Mesenchymal stem cell (in vitro differentiated cells and primary cell): ENCODE measurements at regions not wholly inside any gene's neighbourhood (a gene's known extent, or its start where the extent isn't known, plus 50 kb on each side); places are given as distances from the start of the nearest gene placed in this dataset.
A peak's percentile ranks its signal among the peaks of the same experiment; 100 is the strongest.

Experiments used
- DNase-seq: peaks from one replicate; pipeline ENCODE4 v3.0.0-alpha.2; 2013
- H2AFZ ChIP-seq: one replicate; pipeline ENCODE4 v1.6.1; 2013; ENCODE audit warnings: low read depth, mild to moderate bottlenecking, control low read depth, inconsistent platforms, low read length, moderate library complexity
- H2AK5ac ChIP-seq: 2 replicates; pipeline ENCODE4 v1.6.1; 2013; ENCODE audit warnings: low read length, moderate library complexity, mild to moderate bottlenecking, inconsistent platforms; ENCODE audit not compliant: severe bottlenecking
- H2BK120ac ChIP-seq: one replicate; pipeline ENCODE4 v1.6.1; 2013; ENCODE audit warnings: low read depth, mild to moderate bottlenecking, inconsistent platforms, low read length, moderate library complexity
- H2BK12ac ChIP-seq, 2 experiments: one replicate each; pipeline ENCODE4 v1.6.1; 2013; ENCODE audit warnings: inconsistent platforms in 2 of 2, low read length in 2 of 2, mild to moderate bottlenecking in 2 of 2, moderate library complexity in 2 of 2, control low read depth in 1 of 2
- H2BK15ac ChIP-seq: one replicate; pipeline ENCODE4 v1.6.1; 2013; ENCODE audit warnings: mild to moderate bottlenecking, low read depth, inconsistent platforms; ENCODE audit not compliant: poor library complexity, severe bottlenecking
- H2BK5ac ChIP-seq: 2 replicates; pipeline ENCODE4 v1.6.1; 2013; ENCODE audit warnings: low read depth, mild to moderate bottlenecking, low read length, control low read depth, inconsistent platforms; ENCODE audit not compliant: poor library complexity, severe bottlenecking
- H3K14ac ChIP-seq, 2 experiments: one replicate each; pipeline ENCODE4 v1.6.1; 2013; ENCODE audit warnings: inconsistent platforms in 2 of 2, low read length in 2 of 2, control low read depth in 1 of 2, mild to moderate bottlenecking in 1 of 2, moderate library complexity in 1 of 2
- H3K18ac ChIP-seq, 2 experiments: one replicate each; pipeline ENCODE4 v1.6.1; 2013; ENCODE audit warnings: inconsistent platforms in 2 of 2, low read length in 2 of 2, control low read depth in 1 of 2, low read depth in 1 of 2, mild to moderate bottlenecking in 1 of 2
- H3K23ac ChIP-seq, 2 experiments: one replicate each; pipeline ENCODE4 v1.6.1; 2013; ENCODE audit warnings: inconsistent platforms in 2 of 2, low read length in 2 of 2, mild to moderate bottlenecking in 2 of 2, moderate library complexity in 2 of 2, control low read depth in 1 of 2
- H3K27ac ChIP-seq: 2 replicates; pipeline ENCODE4 v1.5.1; 2013; ENCODE audit warnings: mild to moderate bottlenecking, moderate library complexity, low read length, control low read depth, inconsistent platforms; ENCODE audit not compliant: poor library complexity, severe bottlenecking
- H3K27me3 ChIP-seq, 2 experiments: 2 replicates each; pipeline versions ENCODE4 v1.6.1 to v1.7.0; 2013; ENCODE audit warnings: low read length in 2 of 2, mild to moderate bottlenecking in 2 of 2, moderate library complexity in 2 of 2, control low read depth in 1 of 2, inconsistent platforms in 1 of 2; ENCODE audit not compliant: control insufficient read depth in 1 of 2, insufficient read depth in 1 of 2
- H3K36me3 ChIP-seq, 2 experiments: 2 replicates each; pipeline versions ENCODE4 v1.6.1 to v1.7.0; 2013; ENCODE audit warnings: low read length in 2 of 2, control low read depth in 1 of 2, inconsistent platforms in 1 of 2, low read depth in 1 of 2, mild to moderate bottlenecking in 1 of 2; ENCODE audit not compliant: insufficient read depth in 2 of 2, control insufficient read depth in 1 of 2
- H3K4ac ChIP-seq, 2 experiments: one replicate each; pipeline ENCODE4 v1.6.1; 2013; ENCODE audit warnings: inconsistent platforms in 2 of 2, low read length in 2 of 2, mild to moderate bottlenecking in 2 of 2, moderate library complexity in 2 of 2, control low read depth in 1 of 2, low read depth in 1 of 2
- H3K4me1 ChIP-seq: 2 replicates; pipeline ENCODE4 v1.6.1; 2013; ENCODE audit warnings: low read depth, low read length, control low read depth; ENCODE audit not compliant: control insufficient read depth, insufficient read depth
- H3K4me2 ChIP-seq: 2 replicates; pipeline ENCODE4 v1.6.1; 2013; ENCODE audit warnings: low read length, mild to moderate bottlenecking, inconsistent platforms; ENCODE audit not compliant: poor library complexity, severe bottlenecking
- H3K4me3 ChIP-seq, 2 experiments: 2 replicates each; pipeline versions ENCODE4 v1.5.1 to v1.7.0; 2013; ENCODE audit warnings: low read length in 2 of 2, mild to moderate bottlenecking in 2 of 2, control low read depth in 1 of 2, low read depth in 1 of 2; ENCODE audit not compliant: insufficient read depth in 1 of 2
- H3K79me1 ChIP-seq: replicated peaks from 2 replicates; pipeline ENCODE4 v1.6.1; 2013; ENCODE audit warnings: mild to moderate bottlenecking, control low read depth, low read length, inconsistent platforms; ENCODE audit not compliant: poor library complexity, severe bottlenecking
- H3K9ac ChIP-seq: 2 replicates; pipeline ENCODE4 v1.7.0; 2013; ENCODE audit warnings: mild to moderate bottlenecking, low read length, moderate library complexity
- H3K9me3 ChIP-seq: 2 replicates; pipeline ENCODE4 v1.7.0; 2013; ENCODE audit warnings: mild to moderate bottlenecking, low read length; ENCODE audit not compliant: control insufficient read depth
- H4K8ac ChIP-seq: one replicate; pipeline ENCODE4 v1.6.1; 2013; ENCODE audit warnings: inconsistent platforms, mild to moderate bottlenecking, low read length, moderate library complexity
- H4K91ac ChIP-seq: one replicate; pipeline ENCODE4 v1.6.1; 2013; ENCODE audit warnings: mild to moderate bottlenecking, low read length, inconsistent platforms
- WGBS: methylation state at CpG from one replicate; pipeline ENCODE4 v1.1.7; 2013; ENCODE audit warnings: mixed read lengths; 5-methylcytosine and 5-hydroxymethylcytosine counted together

GRCh38 chr19:13600802-13601201 is 94.5 kb upstream of the CACNA1A start:
- Histone ChIP-seq H3K4me1 (peaks cover 1% of the 10 kb centered on the region), H2BK120ac (no peak overlapping the region), H3K27ac (no peak overlapping the region), H2AK5ac (no peak overlapping the region), H2BK5ac (no peak overlapping the region), H2BK15ac (no peak overlapping the region), H3K9me3 (no peaks in the 10 kb centered on the region), H3K14ac (no peak overlapping the region), H3K4me3 (no peak overlapping the region), H3K79me1 (no peaks in the 10 kb centered on the region), H3K18ac (no peak overlapping the region), H4K91ac (no peak overlapping the region), H3K4me2 (no peak overlapping the region), H2AFZ (no peak overlapping the region), H4K8ac (no peak overlapping the region), H3K36me3 (no peaks in the 10 kb centered on the region), H3K27me3 (peaks cover 0 to 4% of the 10 kb centered on the region in 2 experiments), H3K4ac (no peak overlapping the region), H3K9ac (no peak overlapping the region), H3K23ac (no peak overlapping the region), H2BK12ac (no peak overlapping the region)
- DNase-seq: no peak
- 73% methylated on average over 6 of the region's 6 CpGs for WGBS

GRCh38 chr19:13600091-13600490 is 93.8 kb upstream of the CACNA1A start:
- Histone ChIP-seq H2AFZ (no peak overlapping the region), H2AK5ac (no peak overlapping the region), H3K9me3 (no peaks in the 10 kb centered on the region), H3K9ac (no peak overlapping the region), H4K91ac (no peak overlapping the region), H2BK5ac (no peak overlapping the region), H3K79me1 (no peaks in the 10 kb centered on the region), H2BK12ac (no peak overlapping the region), H3K14ac (no peak overlapping the region), H3K4ac (no peak overlapping the region), H3K4me1 (peaks cover 1% of the 10 kb centered on the region), H3K27ac (no peak overlapping the region), H3K27me3 (peaks cover 0 to 4% of the 10 kb centered on the region in 2 experiments), H4K8ac (no peak overlapping the region), H3K4me3 (no peak overlapping the region), H3K23ac (no peak overlapping the region), H3K18ac (no peak overlapping the region), H2BK15ac (no peak overlapping the region), H3K4me2 (no peak overlapping the region), H2BK120ac (no peak overlapping the region), H3K36me3 (no peaks in the 10 kb centered on the region)
- 91% methylated on average over 9 of the region's 9 CpGs for WGBS
- no peak for DNase-seq

- H3K27me3 ChIP-seq: peaks cover 0 to 4% of the 10 kb centered on the region in 2 experiments
These were observed 93.4 kb upstream of the CACNA1A start for GRCh38 chr19:13599681-13600080.

GRCh38 chr19:13598098-13598497 is 91.8 kb upstream of the CACNA1A start:
- Histone ChIP-seq H4K8ac (no peak overlapping the region), H3K9ac (peak overlapping the region; percentile 30), H2BK15ac (no peak overlapping the region), H4K91ac (no peak overlapping the region), H3K9me3 (no peaks in the 10 kb centered on the region), H2AFZ (no peak overlapping the region), H3K27ac (no peak overlapping the region), H3K4ac (no peak overlapping the region), H3K4me2 (no peak overlapping the region), H3K18ac (no peak overlapping the region), H2AK5ac (no peak overlapping the region), H3K14ac (no peak overlapping the region), H3K4me1 (peaks cover 1% of the 10 kb centered on the region), H3K27me3 (no peaks in the 10 kb centered on the region), H3K36me3 (no peaks in the 10 kb centered on the region), H2BK5ac (no peak overlapping the region), H2BK12ac (no peak overlapping the region), H3K79me1 (no peaks in the 10 kb centered on the region), H3K23ac (no peak overlapping the region), H3K4me3 (no peak overlapping the region), H2BK120ac (no peak overlapping the region)
- no peak for DNase-seq

More at GRCh38 chr19:13599681-13600080, 93.4 kb upstream of the CACNA1A start:
- no peaks in the 10 kb centered on the region for H3K9me3 ChIP-seq
- no peak overlapping the region for H3K23ac ChIP-seq
- no peaks in the 10 kb centered on the region for H3K79me1 ChIP-seq
- no peak overlapping the region for H2BK12ac ChIP-seq
- no peak overlapping the region for H2BK15ac ChIP-seq
- no peak overlapping the region for H3K14ac ChIP-seq
- H2BK5ac ChIP-seq: no peak overlapping the region
- H3K18ac ChIP-seq: no peak overlapping the region
- H2BK120ac ChIP-seq: no peak overlapping the region
- DNase-seq: no peak
- no peak overlapping the region for H4K91ac ChIP-seq
- peaks cover 1% of the 10 kb centered on the region for H3K4me1 ChIP-seq
- H2AK5ac ChIP-seq: no peak overlapping the region
- no peak overlapping the region for H3K4me2 ChIP-seq
- H4K8ac ChIP-seq: no peak overlapping the region
- no peak overlapping the region for H3K27ac ChIP-seq
- no peak overlapping the region for H3K4ac ChIP-seq
- H3K9ac ChIP-seq: no peak overlapping the region
- H3K4me3 ChIP-seq: no peak overlapping the region
- 85% methylated on average over 18 of the region's 22 CpGs for WGBS
- no peaks in the 10 kb centered on the region for H3K36me3 ChIP-seq
- no peak overlapping the region for H2AFZ ChIP-seq
